ENCODE measurements at regions not wholly inside any gene's neighbourhood (a gene's known extent, or its start where the extent isn't known, plus 50 kb on each side); places are given as distances from the start of the nearest gene placed in this dataset.

GRCh38 chr16:55176901-55177300 is 147.1 kb upstream of the IRX6 start:
- TF ChIP-seq CTCF (IDR thresholded peaks at IDR 0.05) = no peak
- TF ChIP-seq POLR2AphosphoS5 (IDR thresholded peaks at IDR 0.05; ENCODE audit: low read depth, low read length) = no peak
- no peak for TF ChIP-seq TCF7L2 (IDR thresholded peaks at IDR 0.05; ENCODE audit: low read depth, low read length)
- no peak for TF ChIP-seq REST (IDR thresholded peaks at IDR 0.05; ENCODE audit: insufficient read depth in 1 of 2, low read depth in 2 of 2, low read length in 1 of 2)
- TF ChIP-seq SIN3A (IDR thresholded peaks at IDR 0.05; ENCODE audit: borderline replicate concordance, insufficient read depth, low read depth, low read length) = no peak

Measured in Panc1 (cell line).